Psoas muscle (tissue), 7 donors: ENCODE measurements at regions not wholly inside any gene's neighbourhood (a gene's known extent, or its start where the extent isn't known, plus 50 kb on each side); places are given as distances from the start of the nearest gene placed in this dataset.

Experiments used
- ATAC-seq, 4 donors: fragments of 200-7000 bp; cut with Tn5 transposase; one replicate each; pipeline ENCODE4 v1.9.1; 2020; ENCODE audit warnings: moderate library complexity in 3 of 4, mild to moderate bottlenecking in 2 of 4
- DNase-seq, 2 donors: peaks; one replicate each; pipeline ENCODE4 v3.0.0-alpha.2; 2020
- H3K27ac ChIP-seq: fragments of 200-600 bp; one replicate; pipeline ENCODE4 v1.8.0; 2022
- H3K27me3 ChIP-seq, 3 donors: fragments of 200-600 bp in 1 of 3; one replicate each; pipeline versions ENCODE4 v1.6.1 to v1.8.0; 2013 to 2022; ENCODE audit warnings: low read length in 2 of 3, mild to moderate bottlenecking in 2 of 3, moderate library complexity in 1 of 3; ENCODE audit not compliant: insufficient read depth in 3 of 3
- H3K36me3 ChIP-seq, 2 donors: fragments of 200-600 bp in 1 of 2; one replicate each; pipeline versions ENCODE4 v1.6.1 to v1.8.0; 2013 to 2022; ENCODE audit warnings: low read depth in 1 of 2, mild to moderate bottlenecking in 1 of 2, moderate library complexity in 1 of 2; ENCODE audit not compliant: insufficient read depth in 1 of 2
- H3K4me1 ChIP-seq: fragments of 200-600 bp; one replicate; pipeline ENCODE4 v1.8.0; 2022
- H3K4me3 ChIP-seq: fragments of 200-600 bp; one replicate; pipeline ENCODE4 v1.8.0; 2022; ENCODE audit warnings: mild to moderate bottlenecking
- H3K9me3 ChIP-seq: fragments of 200-600 bp; one replicate; pipeline ENCODE4 v1.8.0; 2022
- CTCF ChIP-seq: fragments of 200-600 bp; IDR thresholded peaks from one replicate; pipeline ENCODE4 v1.8.0; 2022; ENCODE audit warnings: antibody characterized with exemption
- WGBS, 3 donors: extraction: QIAGEN DNeasy Blood & Tissue Kit; methylation state at CpG; one replicate each; pipeline versions ENCODE4 v1.1.6 to v1.1.7; 2013; 5-methylcytosine and 5-hydroxymethylcytosine counted together
- intact Hi-C, 2 donors: fragments of 100-400 bp; cut with DNase I; formaldehyde crosslinking; loops; one replicate each; pipeline versions ENCODE4 v1.11.0 to v1.14.2; 2022
- donor health status: healthy with polysubstance abuse.
- donor health status: DM: no; HTN: no; CAD: no; lungs with moderate emphysema.
- donor health status: Bipolar disorder and iron deficiency.
- donor health status: healthy.
- donor health status: DM: yes; HTN: yes; CAD: no.
- donor health status: DM: no; HTN: no; CAD: no.
- donor health status: DM: yes; HTN: yes; CAD: no.

GRCh38 chr18:40832362-40832761 is 1122.7 kb upstream of the PIK3C3 start:
- Histone ChIP-seq H3K4me3 (no peak overlapping the region), H3K36me3 (no peaks in the 10 kb centered on the region), H3K4me1 (no peaks in the 10 kb centered on the region), H3K27ac (no peak overlapping the region), H3K9me3 (no peaks in the 10 kb centered on the region), H3K27me3 (no peaks in the 10 kb centered on the region)
- ATAC-seq (no peak), DNase-seq (no peak)
- intact Hi-C loops = no loop called here
- 92 to 95% (median 94%) methylated on average over 3 of the region's 3 CpGs for WGBS, 3 donors
- TF ChIP-seq CTCF = no peak

GRCh38 chr18:40824291-40824690 is 1130.7 kb upstream of the PIK3C3 start:
- no peak overlapping the region for H3K4me3 ChIP-seq
- no peak overlapping the region for H3K27ac ChIP-seq
- intact Hi-C loops = no loop called here
- no peaks in the 10 kb centered on the region for H3K36me3 ChIP-seq
- TF ChIP-seq CTCF = no peak
- ATAC-seq (no peak), DNase-seq (no peak)
- no peaks in the 10 kb centered on the region for H3K9me3 ChIP-seq
- 74 to 94% (median 93%) methylated on average over 1 of the region's 1 CpG for WGBS, 3 donors
- no peaks in the 10 kb centered on the region for H3K27me3 ChIP-seq
- H3K4me1 ChIP-seq = no peaks in the 10 kb centered on the region

GRCh38 chr18:40821596-40822243 is 1133.3 kb upstream of the PIK3C3 start:
- Histone ChIP-seq H3K4me3 (no peak overlapping the region), H3K4me1 (no peaks in the 10 kb centered on the region), H3K9me3 (no peaks in the 10 kb centered on the region), H3K36me3 (no peaks in the 10 kb centered on the region), H3K27ac (no peak overlapping the region), H3K27me3 (no peaks in the 10 kb centered on the region)
- no peak for TF ChIP-seq CTCF
- DNase-seq = no peak
- intact Hi-C loops = no loop called here
- ATAC-seq = no peak
- WGBS, 3 donors = 69 to 76% (median 73%) methylated on average over 6 of the region's 6 CpGs

DNA sequence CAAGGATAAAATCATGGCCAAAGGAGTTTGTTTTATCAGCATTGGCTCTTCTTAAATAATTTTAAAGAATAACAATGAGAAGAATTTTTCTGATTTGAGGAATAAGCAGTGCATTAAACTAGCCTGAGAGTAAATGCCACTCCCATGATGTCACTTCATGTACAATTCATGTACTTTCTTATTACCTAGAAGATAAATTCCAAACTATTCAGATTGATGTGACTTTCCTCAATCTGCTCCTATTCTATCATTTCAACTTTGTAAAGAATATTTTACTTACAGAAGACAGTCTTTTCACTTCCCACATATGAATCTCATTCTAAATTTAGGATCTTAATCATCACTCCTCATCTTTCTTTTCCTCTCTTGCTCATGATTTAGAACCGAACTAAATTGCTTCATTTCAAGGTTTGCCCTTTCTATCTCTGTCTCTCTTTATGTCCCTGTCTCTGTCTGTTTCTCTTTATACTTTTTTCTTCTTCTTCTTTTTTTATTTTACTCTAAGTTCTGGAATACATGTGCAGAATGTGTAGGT is 1142.0 kb upstream of the PIK3C3 start:
- Histone ChIP-seq H3K27ac (no peak overlapping the region), H3K27me3 (no peaks in the 10 kb centered on the region), H3K4me3 (no peak overlapping the region), H3K36me3 (no peaks in the 10 kb centered on the region), H3K4me1 (no peaks in the 10 kb centered on the region), H3K9me3 (no peaks in the 10 kb centered on the region)
- no peak for TF ChIP-seq CTCF
- 62 to 77% (median 71%) methylated on average over 1 of the region's 1 CpG for WGBS, 3 donors
- intact Hi-C loops = loop anchor here in 1 of 2 donors (10.0 kb wide), 1 partner anchor 72 kb away; no protein-coding TSS in a partner anchor
- DNase-seq (no peak), ATAC-seq (no peak)

GRCh38 chr18:40810372-40810771 is 1144.7 kb upstream of the PIK3C3 start:
- no peak overlapping the region for H3K4me3 ChIP-seq
- H3K36me3 ChIP-seq = no peaks in the 10 kb centered on the region
- intact Hi-C loops = loop anchor here in 1 of 2 donors (10.0 kb wide), 1 partner anchor 74 kb away; no protein-coding TSS in a partner anchor
- DNase-seq (no peak), ATAC-seq (no peak)
- H3K9me3 ChIP-seq = no peaks in the 10 kb centered on the region
- no peaks in the 10 kb centered on the region for H3K4me1 ChIP-seq
- no peaks in the 10 kb centered on the region for H3K27me3 ChIP-seq
- TF ChIP-seq CTCF = no peak
- H3K27ac ChIP-seq = no peak overlapping the region
